Tibial nerve (tissue), 4 donors: ENCODE measurements at regions not wholly inside any gene's neighbourhood (a gene's known extent, or its start where the extent isn't known, plus 50 kb on each side); places are given as distances from the start of the nearest gene placed in this dataset.

Experiments used
- DNase-seq, 2 donors: peaks; one replicate each; pipeline ENCODE4 v3.0.0-alpha.2; 2019; ENCODE audit warnings: low spot score in 2 of 2
- H3K27ac ChIP-seq, 4 donors: fragments of 200-600 bp; sonication (generic) in 3 of 4; one replicate each; pipeline ENCODE4 v1.5.1; 2017 to 2019; ENCODE audit warnings: mild to moderate bottlenecking in 1 of 4
- H3K27me3 ChIP-seq, 2 donors: fragments of 200-600 bp; sonication (generic) in 1 of 2; one replicate each; pipeline versions ENCODE4 v1.5.1 to v1.6.0; 2017 to 2019
- H3K36me3 ChIP-seq, 3 donors: fragments of 200-600 bp; sonication (generic); one replicate each; pipeline ENCODE4 v1.5.1; 2018 to 2019
- H3K4me1 ChIP-seq, 4 donors: fragments of 200-600 bp; sonication (generic) in 3 of 4; one replicate each; pipeline ENCODE4 v1.5.1; 2017 to 2019
- H3K4me3 ChIP-seq, 4 donors: fragments of 200-600 bp; sonication (generic) in 3 of 4; one replicate each; pipeline ENCODE4 v1.5.1; 2017 to 2019; ENCODE audit warnings: mild to moderate bottlenecking in 1 of 4, moderate library complexity in 1 of 4
- H3K9me3 ChIP-seq, 4 donors: fragments of 200-600 bp; sonication (generic) in 3 of 4; one replicate each; pipeline ENCODE4 v1.5.1; 2017 to 2019
- EP300 ChIP-seq, 2 donors: sonication (generic); formaldehyde crosslinking; IDR thresholded peaks; one replicate each; pipeline ENCODE4 v1.6.1; 2017; ENCODE audit warnings: antibody characterized with exemption in 2 of 2, mild to moderate bottlenecking in 1 of 2
- POLR2A ChIP-seq, 2 donors: fragments of 450-650 bp; IDR thresholded peaks; one replicate each; pipeline ENCODE4 v1.6.1; 2017; ENCODE audit warnings: antibody characterized with exemption in 2 of 2, mild to moderate bottlenecking in 2 of 2, moderate library complexity in 2 of 2
- WGBS, 2 donors: methylation state at CpG; one replicate each; pipeline ENCODE4 v1.1.5; 2018; 5-methylcytosine and 5-hydroxymethylcytosine counted together
- TF ChIP-seq, protein P1 (sequence below), 5 experiments: fragments of 200-600 bp in 3 of 5; fragments of 450-650 bp in 2 of 5; sonication (generic) in 3 of 5; IDR thresholded peaks; one replicate each; pipeline ENCODE4 v1.5.1; 2016 to 2019; ENCODE audit warnings: antibody characterized with exemption in 5 of 5, mild to moderate bottlenecking in 3 of 5, moderate library complexity in 2 of 5

- TF ChIP-seq EP300 (IDR thresholded peaks at IDR 0.05) (no peak), POLR2A (IDR thresholded peaks at IDR 0.05) (no peak)
- TF ChIP-seq, protein P1, sequence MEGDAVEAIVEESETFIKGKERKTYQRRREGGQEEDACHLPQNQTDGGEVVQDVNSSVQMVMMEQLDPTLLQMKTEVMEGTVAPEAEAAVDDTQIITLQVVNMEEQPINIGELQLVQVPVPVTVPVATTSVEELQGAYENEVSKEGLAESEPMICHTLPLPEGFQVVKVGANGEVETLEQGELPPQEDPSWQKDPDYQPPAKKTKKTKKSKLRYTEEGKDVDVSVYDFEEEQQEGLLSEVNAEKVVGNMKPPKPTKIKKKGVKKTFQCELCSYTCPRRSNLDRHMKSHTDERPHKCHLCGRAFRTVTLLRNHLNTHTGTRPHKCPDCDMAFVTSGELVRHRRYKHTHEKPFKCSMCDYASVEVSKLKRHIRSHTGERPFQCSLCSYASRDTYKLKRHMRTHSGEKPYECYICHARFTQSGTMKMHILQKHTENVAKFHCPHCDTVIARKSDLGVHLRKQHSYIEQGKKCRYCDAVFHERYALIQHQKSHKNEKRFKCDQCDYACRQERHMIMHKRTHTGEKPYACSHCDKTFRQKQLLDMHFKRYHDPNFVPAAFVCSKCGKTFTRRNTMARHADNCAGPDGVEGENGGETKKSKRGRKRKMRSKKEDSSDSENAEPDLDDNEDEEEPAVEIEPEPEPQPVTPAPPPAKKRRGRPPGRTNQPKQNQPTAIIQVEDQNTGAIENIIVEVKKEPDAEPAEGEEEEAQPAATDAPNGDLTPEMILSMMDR (IDR thresholded peaks at IDR 0.05): no peak
- Histone ChIP-seq H3K9me3 (no peaks in the 10 kb centered on the region), H3K27ac (no peak overlapping the region), H3K27me3 (no peaks in the 10 kb centered on the region), H3K36me3 (no peaks in the 10 kb centered on the region), H3K4me3 (no peak overlapping the region), H3K4me1 (no peaks in the 10 kb centered on the region)
- 81 to 82% methylated on average over 4 of the region's 4 CpGs for WGBS, 2 donors
- no peak for DNase-seq
These were observed 686.3 kb downstream of the LIG4 start for GRCh38 chr13:107529035-107529434.

DNA sequence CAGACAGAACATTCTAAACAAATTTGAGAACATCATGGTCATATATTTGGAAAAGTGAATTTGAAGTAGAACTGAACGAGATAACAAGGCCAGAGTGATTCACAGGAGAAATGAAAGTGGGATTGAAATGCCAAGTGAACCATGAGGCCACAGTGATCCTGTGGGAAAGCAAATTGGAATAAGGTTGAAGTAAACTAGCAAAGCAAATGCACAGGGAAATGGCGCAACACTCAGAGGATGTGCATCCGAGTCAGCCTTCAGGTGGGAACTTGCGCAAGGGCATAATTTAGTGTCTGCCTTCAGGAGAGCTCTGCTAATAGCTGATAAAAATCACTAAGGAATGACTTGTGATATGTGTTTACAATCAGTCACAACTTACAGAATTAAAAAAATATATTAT lies 696.6 kb downstream of the LIG4 start:
- no peak overlapping the region for H3K4me3 ChIP-seq
- TF ChIP-seq, protein P1 (IDR thresholded peaks at IDR 0.05): no peak
- TF ChIP-seq EP300 (IDR thresholded peaks at IDR 0.05) (no peak), POLR2A (IDR thresholded peaks at IDR 0.05) (no peak)
- H3K27me3 ChIP-seq: no peaks in the 10 kb centered on the region
- no peak for DNase-seq
- no peaks in the 10 kb centered on the region for H3K9me3 ChIP-seq
- no peaks in the 10 kb centered on the region for H3K36me3 ChIP-seq
- WGBS, 2 donors: 92 to 94% methylated on average over 4 of the region's 4 CpGs
- no peaks in the 10 kb centered on the region for H3K4me1 ChIP-seq
- no peak overlapping the region for H3K27ac ChIP-seq

- WGBS, 2 donors: 48 to 56% methylated on average over 3 of the region's 3 CpGs
- no peaks in the 10 kb centered on the region for H3K27me3 ChIP-seq
- no peak overlapping the region for H3K27ac ChIP-seq
- no peaks in the 10 kb centered on the region for H3K9me3 ChIP-seq
- TF ChIP-seq, protein P1 (IDR thresholded peaks at IDR 0.05): no peak
- TF ChIP-seq POLR2A (IDR thresholded peaks at IDR 0.05) (no peak), EP300 (IDR thresholded peaks at IDR 0.05) (no peak)
- H3K36me3 ChIP-seq: no peaks in the 10 kb centered on the region
- no peaks in the 10 kb centered on the region for H3K4me1 ChIP-seq
- H3K4me3 ChIP-seq: no peak overlapping the region
- no peak for DNase-seq
These were observed 697.0 kb downstream of the LIG4 start for GRCh38 chr13:107518292-107518691.

GRCh38 chr13:107516517-107516916 lies 698.8 kb downstream of the LIG4 start:
- no peak overlapping the region for H3K27ac ChIP-seq
- H3K27me3 ChIP-seq: no peaks in the 10 kb centered on the region
- no peak for TF ChIP-seq EP300 (IDR thresholded peaks at IDR 0.05)
- DNase-seq: no peak
- no peak overlapping the region for H3K4me3 ChIP-seq
- 71 to 73% methylated on average over 4 of the region's 4 CpGs for WGBS, 2 donors
- H3K9me3 ChIP-seq: no peaks in the 10 kb centered on the region
- no peaks in the 10 kb centered on the region for H3K36me3 ChIP-seq
- H3K4me1 ChIP-seq: no peaks in the 10 kb centered on the region

DNA sequence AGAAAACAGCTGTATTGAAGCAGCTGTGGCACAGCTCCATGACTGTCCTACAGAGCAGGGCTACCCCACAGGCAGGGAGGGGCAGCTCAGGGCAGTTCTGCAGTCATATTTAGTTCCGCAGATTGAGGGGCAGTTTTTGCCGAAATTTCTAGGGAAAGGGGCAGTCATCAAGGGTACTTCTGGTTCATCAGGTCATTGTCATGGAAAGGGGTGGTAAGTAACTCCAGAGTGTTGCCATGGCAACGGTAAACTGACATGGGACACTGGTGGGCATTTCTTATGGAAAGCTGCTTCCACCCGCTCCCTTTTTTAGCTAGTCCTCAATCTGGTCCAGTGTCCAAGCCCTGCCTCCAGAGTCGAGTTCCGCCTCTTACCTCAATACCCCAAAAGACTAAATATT lies 702.8 kb downstream of the LIG4 start:
- Histone ChIP-seq H3K9me3 (no peaks in the 10 kb centered on the region), H3K36me3 (no peaks in the 10 kb centered on the region), H3K27me3 (no peaks in the 10 kb centered on the region), H3K4me1 (no peaks in the 10 kb centered on the region), H3K4me3 (no peak overlapping the region), H3K27ac (no peak overlapping the region)
- no peak for DNase-seq
- TF ChIP-seq, protein P1 (IDR thresholded peaks at IDR 0.05): no peak
- TF ChIP-seq POLR2A (IDR thresholded peaks at IDR 0.05): no peak
- TF ChIP-seq EP300 (IDR thresholded peaks at IDR 0.05): no peak
- 92 to 97% methylated on average over 6 of the region's 6 CpGs for WGBS, 2 donors

DNA sequence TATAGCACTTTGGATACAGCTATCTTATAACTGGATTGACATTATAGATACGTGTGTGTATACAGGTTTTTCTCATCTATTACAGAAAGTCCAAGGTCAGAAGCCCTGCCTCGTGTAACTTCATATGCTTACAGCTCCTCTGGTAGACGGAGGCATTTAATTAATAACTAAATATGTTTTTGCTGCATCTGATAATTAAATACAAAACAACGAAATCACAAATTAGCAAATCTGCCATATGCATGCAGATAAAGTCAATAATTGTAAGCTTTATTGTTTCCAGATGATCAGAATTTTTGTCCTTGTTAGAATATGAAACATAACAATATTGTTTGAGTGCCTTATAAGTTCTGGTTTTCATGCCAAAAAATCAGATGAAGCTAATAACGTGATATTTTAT lies 717.7 kb downstream of the LIG4 start:
- H3K9me3 ChIP-seq: no peaks in the 10 kb centered on the region
- H3K36me3 ChIP-seq: no peaks in the 10 kb centered on the region
- 66 to 72% methylated on average over 5 of the region's 5 CpGs for WGBS, 2 donors
- H3K4me3 ChIP-seq: no peak overlapping the region
- DNase-seq: no peak
- H3K27ac ChIP-seq: no peak overlapping the region
- TF ChIP-seq POLR2A (IDR thresholded peaks at IDR 0.05): no peak
- TF ChIP-seq, protein P1 (IDR thresholded peaks at IDR 0.05): no peak
- TF ChIP-seq EP300 (IDR thresholded peaks at IDR 0.05): no peak
- no peaks in the 10 kb centered on the region for H3K27me3 ChIP-seq
- H3K4me1 ChIP-seq: no peaks in the 10 kb centered on the region
